ENCODE measurements at regions not wholly inside any gene's neighbourhood (a gene's known extent, or its start where the extent isn't known, plus 50 kb on each side); places are given as distances from the start of the nearest gene placed in this dataset.

GRCh38 chr13:85659493-85659892 is 139.7 kb downstream of the SLITRK6 start:
- intact Hi-C loops (cut with DNase I) = no loop called here
- Histone ChIP-seq H3K9me3 (peaks cover 0 to 7% (median 0%) of the 10 kb centered on the region in 11 donors), H3K4me1 (no peaks in the 10 kb centered on the region), H3K27me3 (no peaks in the 10 kb centered on the region), H3K4me3 (no peak overlapping the region), H3K36me3 (no peaks in the 10 kb centered on the region), H3K27ac (no peak overlapping the region)
- no peak for ATAC-seq
- 81 to 85% methylated on average over 4 of the region's 4 CpGs for WGBS, 2 donors
- TF ChIP-seq CTCF (IDR thresholded peaks at IDR 0.05) = no peak
- DNase-seq = no peak

- intact Hi-C loops (cut with DNase I) = no loop called here
- H3K4me1 ChIP-seq = no peaks in the 10 kb centered on the region
- no peak overlapping the region for H3K27ac ChIP-seq
- peaks cover 0 to 7% (median 0%) of the 10 kb centered on the region in 11 donors for H3K9me3 ChIP-seq
- H3K4me3 ChIP-seq = no peak overlapping the region
- no peak for DNase-seq
- no peaks in the 10 kb centered on the region for H3K27me3 ChIP-seq
- no peak for ATAC-seq
- TF ChIP-seq CTCF (IDR thresholded peaks at IDR 0.05) = no peak
- no peaks in the 10 kb centered on the region for H3K36me3 ChIP-seq
These were observed 141.3 kb downstream of the SLITRK6 start for GRCh38 chr13:85657942-85658341.

GRCh38 chr13:85655040-85655439 is 144.2 kb downstream of the SLITRK6 start:
- Histone ChIP-seq H3K9me3 (peaks cover 0 to 4% (median 0%) of the 10 kb centered on the region in 11 donors), H3K36me3 (no peaks in the 10 kb centered on the region), H3K27me3 (no peaks in the 10 kb centered on the region), H3K27ac (no peak overlapping the region), H3K4me3 (no peak overlapping the region), H3K4me1 (no peaks in the 10 kb centered on the region)
- ATAC-seq (no peak), DNase-seq (no peak)
- 78% methylated on average over 1 of the region's 1 CpG for WGBS, 2 donors
- no peak for TF ChIP-seq CTCF (IDR thresholded peaks at IDR 0.05)
- intact Hi-C loops (cut with DNase I) = no loop called here

- ATAC-seq = no peak
- intact Hi-C loops (cut with DNase I) = no loop called here
- no peaks in the 10 kb centered on the region for H3K4me1 ChIP-seq
- no peak overlapping the region for H3K27ac ChIP-seq
- 48 to 55% methylated on average over 2 of the region's 2 CpGs for WGBS, 2 donors
- H3K27me3 ChIP-seq = no peaks in the 10 kb centered on the region
- DNase-seq = no peak
- H3K9me3 ChIP-seq = peaks cover 0 to 4% (median 0%) of the 10 kb centered on the region in 11 donors
- no peak for TF ChIP-seq CTCF (IDR thresholded peaks at IDR 0.05)
- H3K36me3 ChIP-seq = no peaks in the 10 kb centered on the region
- H3K4me3 ChIP-seq = no peak overlapping the region
These were observed 145.0 kb downstream of the SLITRK6 start for GRCh38 chr13:85654227-85654626.

GRCh38 chr13:85653681-85654080 is 145.5 kb downstream of the SLITRK6 start:
- H3K9me3 ChIP-seq = peaks cover 0 to 4% (median 0%) of the 10 kb centered on the region in 11 donors
- WGBS, 2 donors = 89 to 90% methylated on average over 3 of the region's 3 CpGs
- H3K4me1 ChIP-seq = no peaks in the 10 kb centered on the region
- no peaks in the 10 kb centered on the region for H3K27me3 ChIP-seq
- no peak overlapping the region for H3K4me3 ChIP-seq
- DNase-seq = no peak
- intact Hi-C loops (cut with DNase I) = no loop called here
- H3K36me3 ChIP-seq = no peaks in the 10 kb centered on the region
- no peak overlapping the region for H3K27ac ChIP-seq
- ATAC-seq = no peak
- TF ChIP-seq CTCF (IDR thresholded peaks at IDR 0.05) = no peak
